B cell (primary cell): ENCODE measurements at regions not wholly inside any gene's neighbourhood (a gene's known extent, or its start where the extent isn't known, plus 50 kb on each side); places are given as distances from the start of the nearest gene placed in this dataset.

Experiments
- ATAC-seq: fragments of 200-7000 bp; cut with Tn5 transposase; one replicate; pipeline ENCODE4 v1.10.0; 2021; ENCODE audit warnings: low read depth, mild to moderate bottlenecking, moderate number of reproducible peaks, moderate library complexity
- CTCF ChIA-PET: fragments of 350-600 bp; sonication (Branson Sonifier 250); formaldehyde crosslinking; loops from one replicate; lab custom pipeline; 2021; ENCODE audit warnings: antibody characterized with exemption, inconsistent platforms; lab: Charles Lee
- POLR2A ChIA-PET: fragments of 350-600 bp; sonication (Branson Sonifier 250); formaldehyde crosslinking; loops from one replicate; lab custom pipeline; 2021; ENCODE audit warnings: antibody characterized with exemption; lab: Charles Lee
- DNase-seq: peaks from one replicate; pipeline ENCODE4 v3.0.0; 2013
- H2AFZ ChIP-seq: 2 replicates; pipeline ENCODE4 v1.6.1; 2012; ENCODE audit warnings: mild to moderate bottlenecking, low read depth, low read length; ENCODE audit not compliant: insufficient read depth, poor library complexity, severe bottlenecking
- H3K27ac ChIP-seq, 2 donors: 1 replicate in 1 of 2; 2 replicates in 1 of 2; pipeline ENCODE4 v1.5.1; 2012 to 2013; ENCODE audit warnings: low read length in 2 of 2, mild to moderate bottlenecking in 2 of 2, moderate library complexity in 1 of 2
- H3K27me3 ChIP-seq, 4 experiments: fragments of 200-600 bp in 1 of 4; sonication (generic) in 1 of 4; replicated peaks in 1 of 4; 1 replicate in 2 of 4; 2 replicates in 2 of 4; pipeline versions ENCODE4 v1.6.1 to v1.7.0; 2013 to 2016; ENCODE audit warnings: low read length in 3 of 4, mild to moderate bottlenecking in 2 of 4, mixed read lengths in 1 of 4, moderate library complexity in 1 of 4; ENCODE audit not compliant: insufficient read depth in 4 of 4, control insufficient read depth in 3 of 4; ENCODE audit errors: control extremely low read depth in 1 of 4
- H3K36me3 ChIP-seq, 2 experiments: replicated peaks in 1 of 2; 1 replicate in 1 of 2; 2 replicates in 1 of 2; pipeline versions ENCODE4 v1.6.1 to v1.7.1; 2013; ENCODE audit warnings: low read length in 1 of 2; ENCODE audit not compliant: insufficient read depth in 2 of 2, control insufficient read depth in 1 of 2; ENCODE audit errors: control extremely low read depth in 1 of 2, extremely low read depth in 1 of 2
- H3K4me1 ChIP-seq, 2 donors: fragments of 200-600 bp in 1 of 2; sonication (generic) in 1 of 2; 1 replicate in 1 of 2; 2 replicates in 1 of 2; pipeline versions ENCODE4 v1.5.1 to v1.6.1; 2013 to 2017; ENCODE audit warnings: low read length in 2 of 2; ENCODE audit not compliant: control insufficient read depth in 2 of 2, insufficient read depth in 2 of 2
- H3K4me2 ChIP-seq: replicated peaks from 2 replicates; pipeline ENCODE3; 2012; ENCODE audit warnings: mild to moderate bottlenecking, low read depth, low read length; ENCODE audit not compliant: poor library complexity, severe bottlenecking
- H3K4me3 ChIP-seq, 5 experiments: fragments of 200-600 bp in 1 of 5; sonication (generic) in 1 of 5; 1 replicate in 3 of 5; 2 replicates in 2 of 5; pipeline versions ENCODE4 v1.5.1 to v1.7.0; 2011 to 2016; ENCODE audit warnings: low read length in 4 of 5, mild to moderate bottlenecking in 4 of 5, low read depth in 2 of 5, control low read depth in 1 of 5, moderate library complexity in 1 of 5; ENCODE audit not compliant: insufficient read depth in 1 of 5; ENCODE audit errors: control extremely low read depth in 1 of 5, extremely low read depth in 1 of 5
- H3K79me2 ChIP-seq: fragments of 200-600 bp; sonication (generic); one replicate; pipeline ENCODE4 v1.6.0; 2016; ENCODE audit warnings: low read length; ENCODE audit not compliant: control insufficient read depth, insufficient read depth
- H3K9ac ChIP-seq: fragments of 200-600 bp; sonication (generic); 2 replicates; pipeline ENCODE4 v1.6.1; 2017; ENCODE audit warnings: mild to moderate bottlenecking, low read length, moderate library complexity
- H3K9me3 ChIP-seq, 3 donors: one replicate each; pipeline versions ENCODE4 v1.6.1 to v1.7.1; 2013; ENCODE audit warnings: low read length in 2 of 3; ENCODE audit not compliant: control insufficient read depth in 2 of 3, insufficient read depth in 1 of 3; ENCODE audit errors: control extremely low read depth in 1 of 3
- H4K20me1 ChIP-seq: 2 replicates; pipeline ENCODE4 v1.6.0; 2012; ENCODE audit warnings: mild to moderate bottlenecking, low read length; ENCODE audit not compliant: insufficient read depth, control insufficient read depth, poor library complexity, severe bottlenecking
- H3K27ac Mint-ChIP-seq: one replicate; pipeline ENCODE4 v1.8.0; 2021; ENCODE audit warnings: mixed read lengths
- H3K27me3 Mint-ChIP-seq: one replicate; pipeline ENCODE4 v1.8.0; 2021; ENCODE audit warnings: mixed read lengths
- H3K4me1 Mint-ChIP-seq: one replicate; pipeline ENCODE4 v1.8.0; 2021; ENCODE audit warnings: mixed read lengths
- H3K4me3 Mint-ChIP-seq: one replicate; pipeline ENCODE4 v1.8.0; 2021; ENCODE audit warnings: mixed read lengths
- H3K9me3 Mint-ChIP-seq: one replicate; pipeline ENCODE4 v1.8.0; 2022; ENCODE audit warnings: mixed read lengths; ENCODE audit not compliant: insufficient read depth
- EZH2 ChIP-seq: IDR thresholded peaks from 2 replicates; pipeline ENCODE4 v1.6.1; 2012; ENCODE audit warnings: borderline replicate concordance, low read depth, mild to moderate bottlenecking, moderate library complexity, low read length; ENCODE audit not compliant: insufficient read depth, poor library complexity, severe bottlenecking
- WGBS: methylation state at CpG from one replicate; pipeline ENCODE4 v1.1.5; 2013; ENCODE audit warnings: missing lambda C conversion rate; ENCODE audit not compliant: insufficient coverage; 5-methylcytosine and 5-hydroxymethylcytosine counted together
- intact Hi-C: fragments of 100-400 bp; cut with micrococcal nuclease; formaldehyde crosslinking; loops from one replicate; pipeline ENCODE4 v1.10.0; 2022
- TF ChIP-seq, protein P1 (sequence below): fragments of 200-600 bp; IDR thresholded peaks from one replicate; pipeline ENCODE4 v1.8.0; 2022; ENCODE audit warnings: antibody characterized with exemption, mild to moderate bottlenecking

DNA sequence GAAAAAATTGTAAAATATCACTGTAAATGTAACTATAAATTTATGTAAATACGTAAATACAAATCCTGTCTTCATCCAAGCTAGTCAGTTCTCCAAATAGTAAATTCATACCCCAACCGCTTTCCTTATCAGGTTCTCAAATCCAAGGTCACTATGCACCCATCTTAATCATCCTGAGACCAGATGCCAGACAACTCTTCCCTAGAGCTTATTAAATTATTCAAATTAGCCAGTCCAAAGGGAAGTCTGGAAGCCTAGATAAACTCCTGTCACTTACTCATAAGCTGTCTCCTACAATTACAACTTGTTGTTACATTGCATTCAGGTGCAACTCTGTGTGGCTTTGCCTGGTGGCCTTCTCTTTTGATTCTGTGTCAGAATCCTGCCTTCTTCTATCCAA is 836.1 kb upstream of the PCDH20 start:
- intact Hi-C loops = no loop called here
- WGBS = 93% methylated on average over 1 of the region's 2 CpGs
- TF ChIP-seq, protein P1, sequence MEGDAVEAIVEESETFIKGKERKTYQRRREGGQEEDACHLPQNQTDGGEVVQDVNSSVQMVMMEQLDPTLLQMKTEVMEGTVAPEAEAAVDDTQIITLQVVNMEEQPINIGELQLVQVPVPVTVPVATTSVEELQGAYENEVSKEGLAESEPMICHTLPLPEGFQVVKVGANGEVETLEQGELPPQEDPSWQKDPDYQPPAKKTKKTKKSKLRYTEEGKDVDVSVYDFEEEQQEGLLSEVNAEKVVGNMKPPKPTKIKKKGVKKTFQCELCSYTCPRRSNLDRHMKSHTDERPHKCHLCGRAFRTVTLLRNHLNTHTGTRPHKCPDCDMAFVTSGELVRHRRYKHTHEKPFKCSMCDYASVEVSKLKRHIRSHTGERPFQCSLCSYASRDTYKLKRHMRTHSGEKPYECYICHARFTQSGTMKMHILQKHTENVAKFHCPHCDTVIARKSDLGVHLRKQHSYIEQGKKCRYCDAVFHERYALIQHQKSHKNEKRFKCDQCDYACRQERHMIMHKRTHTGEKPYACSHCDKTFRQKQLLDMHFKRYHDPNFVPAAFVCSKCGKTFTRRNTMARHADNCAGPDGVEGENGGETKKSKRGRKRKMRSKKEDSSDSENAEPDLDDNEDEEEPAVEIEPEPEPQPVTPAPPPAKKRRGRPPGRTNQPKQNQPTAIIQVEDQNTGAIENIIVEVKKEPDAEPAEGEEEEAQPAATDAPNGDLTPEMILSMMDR = no peak
- TF ChIP-seq EZH2 = no peak

DNA sequence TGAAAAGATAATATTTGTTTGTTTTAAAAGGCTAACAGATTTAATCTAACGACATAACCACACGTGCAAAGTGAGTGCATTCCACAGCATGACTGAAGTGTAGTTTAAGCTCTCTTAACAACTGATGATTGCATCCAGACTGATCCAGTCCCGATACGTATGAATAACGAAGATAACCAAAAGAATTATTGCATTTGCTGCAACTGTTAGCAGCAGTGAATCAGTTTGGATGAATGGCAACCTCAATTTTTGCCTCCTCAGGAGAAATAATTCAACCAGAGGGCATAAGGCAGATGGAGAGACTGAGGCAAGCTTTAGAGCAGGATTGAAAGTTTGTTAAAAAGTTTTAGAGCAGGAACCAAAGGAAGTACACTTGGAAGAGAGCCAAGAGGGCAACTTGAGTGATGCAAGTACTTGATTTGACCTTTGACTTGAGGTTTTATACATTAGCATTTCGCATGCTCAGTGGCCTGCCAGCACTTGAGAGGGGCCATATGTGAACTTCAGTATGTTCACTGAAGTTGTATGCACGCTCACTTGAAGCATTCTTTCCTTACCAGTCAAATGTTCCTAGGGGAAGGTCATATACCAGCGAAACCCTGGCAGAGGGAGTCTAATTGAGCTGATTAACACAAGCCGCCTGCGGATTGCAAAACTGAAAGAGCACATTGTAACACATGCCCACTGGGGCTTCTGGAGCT is 835.0 kb upstream of the PCDH20 start:
- no peak overlapping the region for H3K4me3 ChIP-seq
- DNase-seq (no peak), ATAC-seq (no peak)
- H3K4me1 ChIP-seq = no peaks in the 10 kb centered on the region
- no peak overlapping the region for H3K4me2 ChIP-seq
- POLR2A ChIA-PET = no interaction called here
- CTCF ChIA-PET = no interaction called here
- Mint-ChIP-seq H3K4me3 (no peak overlapping the region), H3K9me3 (peaks cover 2% of the 10 kb centered on the region), H3K4me1 (no peaks in the 10 kb centered on the region), H3K27me3 (no peaks in the 10 kb centered on the region), H3K27ac (no peak overlapping the region)
- H3K9me3 ChIP-seq = no peaks in the 10 kb centered on the region
- no peaks in the 10 kb centered on the region for H3K27me3 ChIP-seq
- no peaks in the 10 kb centered on the region for H3K36me3 ChIP-seq
- H3K27ac ChIP-seq = no peak overlapping the region
- no peaks in the 10 kb centered on the region for H4K20me1 ChIP-seq
- no peak overlapping the region for H3K9ac ChIP-seq
- 90% methylated on average over 6 of the region's 10 CpGs for WGBS
- TF ChIP-seq EZH2 = no peak
- TF ChIP-seq, protein P1 = no peak
- intact Hi-C loops = no loop called here
- H3K79me2 ChIP-seq = no peaks in the 10 kb centered on the region
- H2AFZ ChIP-seq = no peak overlapping the region

More for the DNA sequence above, 836.1 kb upstream of the PCDH20 start:
- no peak for ATAC-seq
- Histone ChIP-seq H3K4me1 (no peaks in the 10 kb centered on the region), H3K36me3 (no peaks in the 10 kb centered on the region), H3K27ac (no peak overlapping the region), H4K20me1 (no peaks in the 10 kb centered on the region), H3K79me2 (no peaks in the 10 kb centered on the region), H3K9ac (no peak overlapping the region), H3K27me3 (no peaks in the 10 kb centered on the region), H3K4me3 (no peak overlapping the region), H3K9me3 (no peaks in the 10 kb centered on the region), H2AFZ (no peak overlapping the region), H3K4me2 (no peak overlapping the region)
- Mint-ChIP-seq H3K27ac (no peak overlapping the region), H3K4me3 (no peak overlapping the region), H3K9me3 (peaks cover 2% of the 10 kb centered on the region), H3K4me1 (no peaks in the 10 kb centered on the region), H3K27me3 (no peaks in the 10 kb centered on the region)
- POLR2A ChIA-PET = no interaction called here
- DNase-seq = no peak
- CTCF ChIA-PET = no interaction called here
